OCI-LY7 (cell line): ENCODE measurements at regions not wholly inside any gene's neighbourhood (a gene's known extent, or its start where the extent isn't known, plus 50 kb on each side); places are given as distances from the start of the nearest gene placed in this dataset.

Source experiments
- CTCF ChIP-seq: fragments of 200-600 bp; sonication (generic); conservative IDR thresholded peaks from 2 replicates; pipeline ENCODE4 v1.5.1; 2014; ENCODE audit warnings: mild to moderate bottlenecking, antibody characterized with exemption, low read length, moderate library complexity, mixed read lengths
- EZH2phosphoT487 ChIP-seq: fragments of 200-600 bp; sonication (generic); IDR thresholded peaks from 2 replicates; pipeline ENCODE4 v1.6.1; 2018; ENCODE audit warnings: low read depth, borderline replicate concordance, mild to moderate bottlenecking, mixed run types, antibody characterized with exemption, low read length, moderate library complexity, mixed read lengths

GRCh38 chr16:85349365-85350145 is 237.3 kb upstream of the CIBAR2 start:
- no peak for TF ChIP-seq CTCF
- TF ChIP-seq EZH2phosphoT487 = no peak
